ENCODE measurements at regions not wholly inside any gene's neighbourhood (a gene's known extent, or its start where the extent isn't known, plus 50 kb on each side); places are given as distances from the start of the nearest gene placed in this dataset.

DNA sequence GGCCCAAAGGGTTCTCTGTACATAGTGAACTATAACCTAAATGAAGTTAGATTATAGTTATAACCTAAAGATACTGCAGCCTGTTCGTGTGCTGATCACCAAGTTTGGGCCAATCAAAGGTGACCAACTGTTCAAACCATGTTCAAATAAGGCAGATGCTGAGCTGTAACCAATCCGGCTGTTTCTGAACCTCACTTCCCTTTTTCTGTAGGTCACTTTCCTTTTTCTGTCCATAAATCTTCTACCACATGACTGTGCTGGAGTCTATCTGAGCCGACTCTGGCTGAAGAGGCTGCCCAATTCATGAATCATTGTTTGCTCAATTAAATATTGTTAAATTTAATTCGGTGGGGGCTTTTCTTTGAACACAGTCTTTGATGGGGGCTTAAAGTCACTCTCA is 1920.2 kb downstream of the MAT2B start:
- no peak overlapping the region for H3K4me3 ChIP-seq (replicated peaks in 1 of 3; ENCODE audit: insufficient read depth in 1 of 3, low read depth in 1 of 3, low read length in 3 of 3)
- H4K20me1 ChIP-seq (replicated peaks; ENCODE audit: control insufficient read depth, extremely low read depth, insufficient read depth, low read length) = no peaks in the 10 kb centered on the region
- H2AFZ ChIP-seq (ENCODE audit: low read depth, low read length) = no peak overlapping the region
- no peaks in the 10 kb centered on the region for H3K9me1 ChIP-seq (replicated peaks; ENCODE audit: control insufficient read depth, extremely low read depth, insufficient read depth, low read length)
- H3K4me1 ChIP-seq (ENCODE audit: control insufficient read depth, extremely low read depth, insufficient read depth, low read length) = no peaks in the 10 kb centered on the region
- peaks cover 2% of the 10 kb centered on the region for H3K9me3 ChIP-seq (replicated peaks; ENCODE audit: control insufficient read depth, insufficient read depth, low read length)
- ChIA-PET POLR2A (no interaction called here), CTCF (no interaction called here)
- no peaks in the 10 kb centered on the region for H3K27me3 ChIP-seq (ENCODE audit: control insufficient read depth in 2 of 2, insufficient read depth in 2 of 2, low read length in 2 of 2)
- intact Hi-C loops (cut with micrococcal nuclease) (no loop called here), dilution Hi-C loops (cut with MboI; ENCODE audit: extremely low pct_ligation_motif_present, low sequenced_read_pairs) (no loop called here)
- no peak overlapping the region for H3K4me2 ChIP-seq (ENCODE audit: insufficient read depth, low read length)
- no peak overlapping the region for H3K9ac ChIP-seq (replicated peaks; ENCODE audit: extremely low read depth, insufficient read depth, low read length)
- DNase-seq (ENCODE audit: low read depth, low spot score) (no peak), FAIRE-seq (no peak)
- TF ChIP-seq MYC (IDR thresholded peaks at IDR 0.05; ENCODE audit: low read depth, low read length) (no peak), POLR2AphosphoS5 (IDR thresholded peaks at IDR 0.05; ENCODE audit: insufficient read depth, low read depth, low read length) (no peak), JUN (IDR thresholded peaks at IDR 0.05; ENCODE audit: borderline replicate concordance, insufficient read depth, insufficient read length, low read depth) (no peak)
- no peaks in the 10 kb centered on the region for H3K36me3 ChIP-seq (ENCODE audit: control insufficient read depth in 2 of 2, extremely low read depth in 1 of 2, insufficient read depth in 2 of 2, low read length in 2 of 2)
- H3K27ac ChIP-seq (ENCODE audit: insufficient read depth, low read depth, low read length) = no peak overlapping the region
- BruUV-seq (replicated peaks) = no TSS peak
- H3K79me2 ChIP-seq (ENCODE audit: control insufficient read depth, insufficient read depth, low read length) = no peaks in the 10 kb centered on the region

DNA sequence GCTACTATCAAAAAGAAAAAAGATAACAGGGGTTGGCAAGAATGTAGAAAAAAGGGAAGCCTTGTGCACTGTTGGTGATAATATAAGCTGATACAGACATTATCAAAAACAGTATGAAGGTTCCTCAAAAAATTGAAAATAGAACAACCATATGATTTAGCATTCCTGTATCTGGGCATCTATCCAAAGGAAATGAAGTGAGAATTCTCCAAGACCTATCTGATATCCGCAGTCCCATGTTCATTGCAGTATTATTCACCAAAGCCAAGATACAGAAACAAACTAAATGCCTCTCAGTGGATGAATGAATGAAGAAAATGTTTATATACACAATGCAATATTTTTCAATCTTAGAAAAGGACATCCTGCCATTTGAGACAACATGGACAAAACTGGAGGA is 1943.3 kb downstream of the MAT2B start:
- no peak for TF ChIP-seq MYC (IDR thresholded peaks at IDR 0.05; ENCODE audit: low read depth, low read length)
- no peak for TF ChIP-seq EZH2 (IDR thresholded peaks at IDR 0.05; ENCODE audit: borderline replicate concordance, low read depth, low read length, severe bottlenecking)
- TF ChIP-seq FOS (IDR thresholded peaks at IDR 0.05; ENCODE audit: borderline replicate concordance, insufficient read depth, low read length) = no peak
- TF ChIP-seq, protein P1, sequence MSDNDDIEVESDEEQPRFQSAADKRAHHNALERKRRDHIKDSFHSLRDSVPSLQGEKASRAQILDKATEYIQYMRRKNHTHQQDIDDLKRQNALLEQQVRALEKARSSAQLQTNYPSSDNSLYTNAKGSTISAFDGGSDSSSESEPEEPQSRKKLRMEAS (IDR thresholded peaks at IDR 0.05; ENCODE audit: insufficient read depth, insufficient read length) = no peak
- TF ChIP-seq, protein P2, sequence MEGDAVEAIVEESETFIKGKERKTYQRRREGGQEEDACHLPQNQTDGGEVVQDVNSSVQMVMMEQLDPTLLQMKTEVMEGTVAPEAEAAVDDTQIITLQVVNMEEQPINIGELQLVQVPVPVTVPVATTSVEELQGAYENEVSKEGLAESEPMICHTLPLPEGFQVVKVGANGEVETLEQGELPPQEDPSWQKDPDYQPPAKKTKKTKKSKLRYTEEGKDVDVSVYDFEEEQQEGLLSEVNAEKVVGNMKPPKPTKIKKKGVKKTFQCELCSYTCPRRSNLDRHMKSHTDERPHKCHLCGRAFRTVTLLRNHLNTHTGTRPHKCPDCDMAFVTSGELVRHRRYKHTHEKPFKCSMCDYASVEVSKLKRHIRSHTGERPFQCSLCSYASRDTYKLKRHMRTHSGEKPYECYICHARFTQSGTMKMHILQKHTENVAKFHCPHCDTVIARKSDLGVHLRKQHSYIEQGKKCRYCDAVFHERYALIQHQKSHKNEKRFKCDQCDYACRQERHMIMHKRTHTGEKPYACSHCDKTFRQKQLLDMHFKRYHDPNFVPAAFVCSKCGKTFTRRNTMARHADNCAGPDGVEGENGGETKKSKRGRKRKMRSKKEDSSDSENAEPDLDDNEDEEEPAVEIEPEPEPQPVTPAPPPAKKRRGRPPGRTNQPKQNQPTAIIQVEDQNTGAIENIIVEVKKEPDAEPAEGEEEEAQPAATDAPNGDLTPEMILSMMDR (IDR thresholded peaks at IDR 0.05; ENCODE audit: extremely low read depth in 1 of 2, insufficient read depth in 1 of 2, low read depth in 1 of 2, low read length in 2 of 2) = no peak
- TF ChIP-seq JUN (IDR thresholded peaks at IDR 0.05; ENCODE audit: borderline replicate concordance, insufficient read depth, insufficient read length, low read depth) = no peak
- TF ChIP-seq POLR2A (IDR thresholded peaks at IDR 0.05; ENCODE audit: low read depth, low read length) = no peak
- no peak for TF ChIP-seq POLR2AphosphoS5 (IDR thresholded peaks at IDR 0.05; ENCODE audit: insufficient read depth, low read depth, low read length)
- TF ChIP-seq GATA2 (IDR thresholded peaks at IDR 0.05; ENCODE audit: insufficient read depth, insufficient read length, low read depth, low read length) = no peak
- H3K79me2 ChIP-seq (ENCODE audit: control insufficient read depth, insufficient read depth, low read length) = no peaks in the 10 kb centered on the region
- H3K27ac ChIP-seq (ENCODE audit: insufficient read depth, low read depth, low read length) = no peak overlapping the region
- H2AFZ ChIP-seq (ENCODE audit: low read depth, low read length) = no peak overlapping the region
- intact Hi-C loops (cut with micrococcal nuclease) = no loop called here
- H3K4me3 ChIP-seq (replicated peaks in 1 of 3; ENCODE audit: insufficient read depth in 1 of 3, low read depth in 1 of 3, low read length in 3 of 3) = no peak overlapping the region
- ChIA-PET POLR2A (no interaction called here), CTCF (no interaction called here)
- no TSS peak for BruUV-seq (replicated peaks)
- H3K4me1 ChIP-seq (ENCODE audit: control insufficient read depth, extremely low read depth, insufficient read depth, low read length) = no peaks in the 10 kb centered on the region
- H3K9me1 ChIP-seq (replicated peaks; ENCODE audit: control insufficient read depth, extremely low read depth, insufficient read depth, low read length) = no peaks in the 10 kb centered on the region
- H3K27me3 ChIP-seq (ENCODE audit: control insufficient read depth in 2 of 2, insufficient read depth in 2 of 2, low read length in 2 of 2) = no peaks in the 10 kb centered on the region
- no peaks in the 10 kb centered on the region for H3K36me3 ChIP-seq (ENCODE audit: control insufficient read depth in 2 of 2, extremely low read depth in 1 of 2, insufficient read depth in 2 of 2, low read length in 2 of 2)
- H3K9ac ChIP-seq (replicated peaks; ENCODE audit: extremely low read depth, insufficient read depth, low read length) = no peak overlapping the region
- dilution Hi-C loops (cut with MboI; ENCODE audit: extremely low pct_ligation_motif_present, low sequenced_read_pairs) = no loop called here
- no peaks in the 10 kb centered on the region for H3K9me3 ChIP-seq (replicated peaks; ENCODE audit: control insufficient read depth, insufficient read depth, low read length)
- H3K4me2 ChIP-seq (ENCODE audit: insufficient read depth, low read length) = no peak overlapping the region
- H4K20me1 ChIP-seq (replicated peaks; ENCODE audit: control insufficient read depth, extremely low read depth, insufficient read depth, low read length) = no peaks in the 10 kb centered on the region
- FAIRE-seq = no peak
- DNase-seq (ENCODE audit: low read depth, low spot score) = peak; percentile 15

Measured in endothelial cell of umbilical vein (primary cell).